Panc1 (cell line): ENCODE measurements at regions not wholly inside any gene's neighbourhood (a gene's known extent, or its start where the extent isn't known, plus 50 kb on each side); places are given as distances from the start of the nearest gene placed in this dataset.

Experiments
- REST ChIP-seq, 2 experiments: IDR thresholded peaks; 2 replicates each; pipeline ENCODE4 v1.6.1; 2011 to 2012; ENCODE audit warnings: low read depth in 2 of 2, control low read depth in 1 of 2, low read length in 1 of 2, mild to moderate bottlenecking in 1 of 2, moderate library complexity in 1 of 2; ENCODE audit not compliant: insufficient read depth in 1 of 2
- TF ChIP-seq, protein P1 (sequence below): fragments of 450-650 bp; IDR thresholded peaks from 2 replicates; pipeline ENCODE4 v1.5.1; 2017; ENCODE audit warnings: mild to moderate bottlenecking

DNA sequence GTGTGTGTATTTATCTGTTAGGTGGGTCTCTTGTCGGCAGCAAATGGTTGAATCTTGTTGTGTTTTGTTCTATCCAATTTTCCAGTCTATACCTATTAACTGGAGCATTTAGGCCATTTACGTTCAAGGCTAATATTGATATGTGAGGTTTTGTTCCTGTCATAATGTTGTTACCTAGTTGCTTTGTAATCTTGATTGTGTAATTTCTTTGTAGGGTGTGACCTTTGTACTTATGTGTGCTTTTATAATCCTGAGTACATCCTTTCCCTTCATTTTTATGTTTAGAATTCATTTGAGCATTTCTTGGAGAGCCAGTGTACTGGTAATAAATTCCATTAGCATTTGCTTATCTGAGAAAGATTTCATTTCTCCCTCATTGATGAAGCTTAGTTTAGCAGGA is 83.0 kb upstream of the MIR17HG start:
- TF ChIP-seq, protein P1, sequence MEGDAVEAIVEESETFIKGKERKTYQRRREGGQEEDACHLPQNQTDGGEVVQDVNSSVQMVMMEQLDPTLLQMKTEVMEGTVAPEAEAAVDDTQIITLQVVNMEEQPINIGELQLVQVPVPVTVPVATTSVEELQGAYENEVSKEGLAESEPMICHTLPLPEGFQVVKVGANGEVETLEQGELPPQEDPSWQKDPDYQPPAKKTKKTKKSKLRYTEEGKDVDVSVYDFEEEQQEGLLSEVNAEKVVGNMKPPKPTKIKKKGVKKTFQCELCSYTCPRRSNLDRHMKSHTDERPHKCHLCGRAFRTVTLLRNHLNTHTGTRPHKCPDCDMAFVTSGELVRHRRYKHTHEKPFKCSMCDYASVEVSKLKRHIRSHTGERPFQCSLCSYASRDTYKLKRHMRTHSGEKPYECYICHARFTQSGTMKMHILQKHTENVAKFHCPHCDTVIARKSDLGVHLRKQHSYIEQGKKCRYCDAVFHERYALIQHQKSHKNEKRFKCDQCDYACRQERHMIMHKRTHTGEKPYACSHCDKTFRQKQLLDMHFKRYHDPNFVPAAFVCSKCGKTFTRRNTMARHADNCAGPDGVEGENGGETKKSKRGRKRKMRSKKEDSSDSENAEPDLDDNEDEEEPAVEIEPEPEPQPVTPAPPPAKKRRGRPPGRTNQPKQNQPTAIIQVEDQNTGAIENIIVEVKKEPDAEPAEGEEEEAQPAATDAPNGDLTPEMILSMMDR, result no peak
- no peak for TF ChIP-seq REST (IDR thresholded peaks at IDR 0.05; ENCODE audit: insufficient read depth in 1 of 2, low read depth in 2 of 2, low read length in 1 of 2)
